Caco-2 (cell line): ENCODE measurements at regions not wholly inside any gene's neighbourhood (a gene's known extent, or its start where the extent isn't known, plus 50 kb on each side); places are given as distances from the start of the nearest gene placed in this dataset.

Experiments used
- BruUV-seq: library from RNA; stranded (reverse); fragments of 400-500 nt; replicated peaks from 2 replicates; lab custom pipeline; 2021; lab: Mats Ljungman, UMichigan
- CTCF ChIA-PET: fragments of 300-600 bp; sonication (Branson Sonifier 250); formaldehyde crosslinking; loops from one replicate; lab custom pipeline; 2022; ENCODE audit warnings: antibody characterized with exemption; lab: Charles Lee
- POLR2A ChIA-PET: fragments of 300-600 bp; sonication (Branson Sonifier 250); formaldehyde crosslinking; loops from one replicate; lab custom pipeline; 2022; ENCODE audit warnings: antibody characterized with exemption; lab: Charles Lee
- DNase-seq, 2 experiments: peaks; one replicate each; pipeline versions ENCODE4 v3.0.0 to v3.0.0-alpha.2; 2020 to 2022
- H3K27me3 ChIP-seq: replicated peaks from 2 replicates; pipeline ENCODE4 v1.6.0; 2011; ENCODE audit warnings: low read length; ENCODE audit not compliant: control insufficient read depth, insufficient read depth
- H3K36me3 ChIP-seq: 2 replicates; pipeline ENCODE4 v1.5.1; 2011; ENCODE audit warnings: low read length; ENCODE audit not compliant: control insufficient read depth, insufficient read depth
- H3K4me1 ChIP-seq: fragments of 250-450 bp; sonication (Bioruptor Pico); 2 replicates; pipeline ENCODE4 v1.5.1; 2020; ENCODE audit warnings: mild to moderate bottlenecking
- H3K4me3 ChIP-seq: 2 replicates; pipeline ENCODE4 v1.5.1; 2011; ENCODE audit warnings: low read depth, mild to moderate bottlenecking, control low read depth, low read length
- H3K9me3 ChIP-seq: fragments of 250-450 bp; sonication (Bioruptor Pico); 2 replicates; pipeline ENCODE4 v1.5.1; 2020; ENCODE audit warnings: mild to moderate bottlenecking, moderate library complexity
- H3K27ac Mint-ChIP-seq: one replicate; pipeline ENCODE4 v1.8.0; 2022; ENCODE audit warnings: mixed read lengths; ENCODE audit not compliant: unreplicated experiment
- H3K27me3 Mint-ChIP-seq: one replicate; pipeline ENCODE4 v1.8.0; 2022; ENCODE audit warnings: mixed read lengths; ENCODE audit not compliant: insufficient read depth, unreplicated experiment
- H3K36me3 Mint-ChIP-seq: one replicate; pipeline ENCODE4 v1.8.0; 2022; ENCODE audit warnings: mild to moderate bottlenecking, mixed read lengths; ENCODE audit not compliant: insufficient read depth, unreplicated experiment
- H3K4me1 Mint-ChIP-seq: one replicate; pipeline ENCODE4 v1.8.0; 2022; ENCODE audit warnings: low read depth, mixed read lengths; ENCODE audit not compliant: unreplicated experiment
- H3K4me3 Mint-ChIP-seq: one replicate; pipeline ENCODE4 v1.8.0; 2022; ENCODE audit warnings: mild to moderate bottlenecking, moderate library complexity, mixed read lengths; ENCODE audit not compliant: unreplicated experiment
- H3K9me3 Mint-ChIP-seq: one replicate; pipeline ENCODE4 v1.8.0; 2022; ENCODE audit warnings: mixed read lengths; ENCODE audit not compliant: unreplicated experiment
- intact Hi-C: fragments of 100-400 bp; cut with micrococcal nuclease; formaldehyde crosslinking; loops from one replicate; pipeline ENCODE4 v1.10.0; 2022; ENCODE audit not compliant: unreplicated experiment
- TF ChIP-seq, protein P1 (sequence below), 2 experiments: fragments of 200-600 bp in 1 of 2; IDR thresholded peaks; 1 replicate in 1 of 2; 2 replicates in 1 of 2; pipeline versions ENCODE4 v1.5.1 to v1.8.0; 2011 to 2022; ENCODE audit warnings: antibody characterized with exemption in 1 of 2, control low read depth in 1 of 2, inconsistent platforms in 1 of 2, low read depth in 1 of 2, low read length in 1 of 2, mild to moderate bottlenecking in 1 of 2, moderate library complexity in 1 of 2; ENCODE audit not compliant: insufficient read depth in 1 of 2, severe bottlenecking in 1 of 2, unreplicated experiment in 1 of 2

DNA sequence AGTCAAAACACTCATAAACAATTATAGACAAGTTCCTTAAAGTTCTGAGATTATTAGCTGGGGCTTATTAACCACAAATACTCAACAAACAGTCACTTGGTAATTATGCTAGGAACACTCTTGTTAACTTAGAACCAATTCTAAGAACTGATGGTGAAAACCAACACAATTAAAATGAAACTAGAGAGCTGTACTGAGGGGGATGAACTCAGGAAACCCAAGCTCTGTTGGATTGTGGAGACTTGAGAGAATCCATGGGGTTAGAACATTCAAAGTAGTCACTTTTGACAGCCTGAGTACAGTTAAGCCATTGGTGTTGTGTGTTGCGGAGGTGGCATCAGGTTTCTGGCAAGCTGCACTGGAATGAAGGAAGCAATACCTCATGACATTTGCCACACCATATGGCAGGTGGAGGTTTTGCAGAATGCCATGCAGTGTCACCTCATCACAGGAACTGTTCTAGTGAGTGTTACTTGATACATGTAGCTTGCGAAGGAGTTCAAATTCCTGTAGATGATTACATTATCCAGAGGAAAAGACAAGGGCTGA, 480.9 kb upstream of the CD180 start:
- Mint-ChIP-seq H3K9me3 (no peaks in the 10 kb centered on the region), H3K27me3 (no peaks in the 10 kb centered on the region), H3K4me1 (no peaks in the 10 kb centered on the region), H3K4me3 (no peak overlapping the region), H3K27ac (no peak overlapping the region), H3K36me3 (peaks cover 6% of the 10 kb centered on the region)
- no peak overlapping the region for H3K4me3 ChIP-seq
- TF ChIP-seq, protein P1, sequence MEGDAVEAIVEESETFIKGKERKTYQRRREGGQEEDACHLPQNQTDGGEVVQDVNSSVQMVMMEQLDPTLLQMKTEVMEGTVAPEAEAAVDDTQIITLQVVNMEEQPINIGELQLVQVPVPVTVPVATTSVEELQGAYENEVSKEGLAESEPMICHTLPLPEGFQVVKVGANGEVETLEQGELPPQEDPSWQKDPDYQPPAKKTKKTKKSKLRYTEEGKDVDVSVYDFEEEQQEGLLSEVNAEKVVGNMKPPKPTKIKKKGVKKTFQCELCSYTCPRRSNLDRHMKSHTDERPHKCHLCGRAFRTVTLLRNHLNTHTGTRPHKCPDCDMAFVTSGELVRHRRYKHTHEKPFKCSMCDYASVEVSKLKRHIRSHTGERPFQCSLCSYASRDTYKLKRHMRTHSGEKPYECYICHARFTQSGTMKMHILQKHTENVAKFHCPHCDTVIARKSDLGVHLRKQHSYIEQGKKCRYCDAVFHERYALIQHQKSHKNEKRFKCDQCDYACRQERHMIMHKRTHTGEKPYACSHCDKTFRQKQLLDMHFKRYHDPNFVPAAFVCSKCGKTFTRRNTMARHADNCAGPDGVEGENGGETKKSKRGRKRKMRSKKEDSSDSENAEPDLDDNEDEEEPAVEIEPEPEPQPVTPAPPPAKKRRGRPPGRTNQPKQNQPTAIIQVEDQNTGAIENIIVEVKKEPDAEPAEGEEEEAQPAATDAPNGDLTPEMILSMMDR (IDR thresholded peaks at IDR 0.05; ENCODE audit: insufficient read depth in 1 of 2, low read depth in 1 of 2, low read length in 1 of 2, severe bottlenecking in 1 of 2, unreplicated experiment in 1 of 2), result no peak
- BruUV-seq, result no TSS peak
- POLR2A ChIA-PET, result no interaction called here
- no peak for DNase-seq
- CTCF ChIA-PET, result no interaction called here
- H3K9me3 ChIP-seq, result no peaks in the 10 kb centered on the region
- no peaks in the 10 kb centered on the region for H3K27me3 ChIP-seq
- no peaks in the 10 kb centered on the region for H3K36me3 ChIP-seq
- intact Hi-C loops, result no loop called here
- H3K4me1 ChIP-seq, result no peaks in the 10 kb centered on the region

DNA sequence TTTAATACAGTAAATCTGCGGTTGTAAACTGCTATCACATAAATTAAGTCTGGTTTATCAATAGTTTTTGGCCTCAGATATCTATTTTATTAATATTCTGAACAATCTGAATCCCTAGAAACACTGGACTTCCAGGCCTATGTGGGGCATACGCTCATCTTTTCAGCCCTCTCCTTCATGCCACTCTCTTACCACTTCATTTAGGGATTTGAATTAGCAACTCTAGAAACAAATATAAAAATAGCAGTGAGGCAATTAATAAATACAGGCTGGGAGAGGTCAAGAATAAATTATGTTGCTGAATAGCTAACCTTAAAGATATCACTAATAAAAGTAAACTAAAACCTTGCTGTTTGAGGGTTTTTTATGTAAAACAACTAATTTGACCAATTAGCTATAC, 480.3 kb upstream of the CD180 start:
- DNase-seq, result no peak
- Histone ChIP-seq H3K36me3 (no peaks in the 10 kb centered on the region), H3K27me3 (no peaks in the 10 kb centered on the region), H3K4me3 (no peak overlapping the region), H3K4me1 (no peaks in the 10 kb centered on the region), H3K9me3 (no peaks in the 10 kb centered on the region)
- POLR2A ChIA-PET, result no interaction called here
- Mint-ChIP-seq H3K4me3 (no peak overlapping the region), H3K27ac (no peak overlapping the region), H3K27me3 (no peaks in the 10 kb centered on the region), H3K4me1 (no peaks in the 10 kb centered on the region), H3K36me3 (peaks cover 5% of the 10 kb centered on the region), H3K9me3 (no peaks in the 10 kb centered on the region)
- TF ChIP-seq, protein P1 (IDR thresholded peaks at IDR 0.05; ENCODE audit: insufficient read depth in 1 of 2, low read depth in 1 of 2, low read length in 1 of 2, severe bottlenecking in 1 of 2, unreplicated experiment in 1 of 2), result no peak
- intact Hi-C loops, result no loop called here
- CTCF ChIA-PET, result no interaction called here
- BruUV-seq, result no TSS peak

DNA sequence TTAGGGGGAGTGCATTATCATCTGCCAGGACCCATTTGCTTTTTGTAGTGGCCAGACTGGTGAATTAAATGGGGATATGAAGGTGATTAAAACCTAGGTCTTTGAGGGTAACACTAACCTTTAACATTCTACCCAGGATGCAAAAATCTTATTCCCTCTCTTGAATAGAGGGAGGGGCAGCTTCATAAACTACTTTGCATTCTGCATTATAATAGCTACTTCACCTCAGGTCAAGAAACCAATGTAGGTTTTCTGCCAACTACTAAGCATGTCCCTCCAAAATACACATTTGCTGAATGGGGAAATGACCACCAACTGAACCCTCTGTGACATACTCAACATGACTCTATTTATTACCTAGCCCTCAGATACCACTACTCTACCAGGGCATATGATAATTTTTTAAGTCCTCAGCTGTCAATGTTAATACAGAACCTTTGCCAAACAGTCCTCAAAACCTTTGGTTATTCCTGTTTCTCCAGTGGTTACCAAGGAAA, 477.6 kb upstream of the CD180 start:
- no peaks in the 10 kb centered on the region for H3K9me3 Mint-ChIP-seq
- TF ChIP-seq, protein P1 (IDR thresholded peaks at IDR 0.05; ENCODE audit: insufficient read depth in 1 of 2, low read depth in 1 of 2, low read length in 1 of 2, severe bottlenecking in 1 of 2, unreplicated experiment in 1 of 2), result no peak
- ChIA-PET CTCF (no interaction called here), POLR2A (no interaction called here)
- H3K27me3 ChIP-seq, result no peaks in the 10 kb centered on the region
- no peaks in the 10 kb centered on the region for H3K4me1 Mint-ChIP-seq
- no TSS peak for BruUV-seq
- no peak overlapping the region for H3K4me3 Mint-ChIP-seq
- H3K4me1 ChIP-seq, result no peaks in the 10 kb centered on the region
- H3K36me3 Mint-ChIP-seq, result no peaks in the 10 kb centered on the region
- no peak overlapping the region for H3K27ac Mint-ChIP-seq
- intact Hi-C loops, result no loop called here
- H3K4me3 ChIP-seq, result no peak overlapping the region
- no peaks in the 10 kb centered on the region for H3K36me3 ChIP-seq
- H3K9me3 ChIP-seq, result no peaks in the 10 kb centered on the region
- no peaks in the 10 kb centered on the region for H3K27me3 Mint-ChIP-seq
- no peak for DNase-seq
